MCF 10A (cell line): ENCODE measurements at regions not wholly inside any gene's neighbourhood (a gene's known extent, or its start where the extent isn't known, plus 50 kb on each side); places are given as distances from the start of the nearest gene placed in this dataset.

Experiments
- BruUV-seq: library from RNA; stranded (reverse); fragments of 400-500 nt; replicated peaks from 2 replicates; lab custom pipeline; 2021; lab: Mats Ljungman, UMichigan
- CTCF ChIA-PET: fragments of 300-600 bp; sonication (Branson Sonifier 250); formaldehyde crosslinking; extraction: SDS; loops from one replicate; lab custom pipeline; 2021; ENCODE audit warnings: antibody characterized with exemption, inconsistent platforms; lab: Yijun Ruan, JAX
- POLR2A ChIA-PET: fragments of 300-600, 350-650 bp; sonication (Branson Sonifier 250); formaldehyde crosslinking; extraction: SDS; loops from one replicate; lab custom pipeline; 2020; ENCODE audit warnings: antibody characterized with exemption, inconsistent platforms; lab: Yijun Ruan, JAX
- DNase-seq: peaks from one replicate; pipeline ENCODE4 v3.0.0-alpha.2; 2018; ENCODE audit not compliant: unreplicated experiment
- H3K27ac Mint-ChIP-seq: one replicate; pipeline ENCODE4 v1.8.0; 2022; ENCODE audit warnings: mild to moderate bottlenecking, low read depth, mixed read lengths; ENCODE audit not compliant: unreplicated experiment
- H3K27me3 Mint-ChIP-seq: one replicate; pipeline ENCODE4 v1.8.0; 2022; ENCODE audit warnings: mixed read lengths; ENCODE audit not compliant: insufficient read depth, unreplicated experiment
- H3K36me3 Mint-ChIP-seq: one replicate; pipeline ENCODE4 v1.8.0; 2022; ENCODE audit warnings: mild to moderate bottlenecking, moderate library complexity, mixed read lengths; ENCODE audit not compliant: insufficient read depth, unreplicated experiment
- H3K4me1 Mint-ChIP-seq: one replicate; pipeline ENCODE4 v1.8.0; 2022; ENCODE audit warnings: mixed read lengths; ENCODE audit not compliant: insufficient read depth, unreplicated experiment
- H3K4me3 Mint-ChIP-seq: one replicate; pipeline ENCODE4 v1.8.0; 2022; ENCODE audit warnings: mild to moderate bottlenecking, moderate library complexity, mixed read lengths; ENCODE audit not compliant: unreplicated experiment
- H3K9me3 Mint-ChIP-seq: one replicate; pipeline ENCODE4 v1.8.0; 2022; ENCODE audit warnings: mixed read lengths; ENCODE audit not compliant: unreplicated experiment
- CTCF ChIP-seq: fragments of 200-600 bp; IDR thresholded peaks from one replicate; pipeline ENCODE4 v1.8.0; 2022; ENCODE audit warnings: antibody characterized with exemption, mild to moderate bottlenecking; ENCODE audit not compliant: unreplicated experiment
- intact Hi-C: fragments of 100-400 bp; cut with micrococcal nuclease; formaldehyde crosslinking; loops from 2 replicates; pipeline ENCODE4 v1.14.1; 2022

GRCh38 chr5:17917465-17917864 lies 283.2 kb downstream of the TAF11L14 start:
- Mint-ChIP-seq H3K4me1 (peaks cover 6% of the 10 kb centered on the region), H3K27ac (no peak overlapping the region), H3K4me3 (no peak overlapping the region), H3K36me3 (no peaks in the 10 kb centered on the region), H3K27me3 (peaks cover 13% of the 10 kb centered on the region), H3K9me3 (peaks cover 7% of the 10 kb centered on the region)
- DNase-seq = no peak
- TF ChIP-seq CTCF = no peak
- ChIA-PET POLR2A (no interaction called here), CTCF (interaction anchor here (0.6 kb wide), 1 partner anchor 51 kb away, joined by 3 read pairs; no protein-coding TSS in a partner anchor)
- no TSS peak for BruUV-seq
- intact Hi-C loops = no loop called here

- DNase-seq = peak; percentile 1
- H3K4me3 Mint-ChIP-seq = no peak overlapping the region
- TF ChIP-seq CTCF = no peak
- peaks cover 2% of the 10 kb centered on the region for H3K27me3 Mint-ChIP-seq
- peaks cover 7% of the 10 kb centered on the region for H3K9me3 Mint-ChIP-seq
- intact Hi-C loops = no loop called here
- BruUV-seq = no TSS peak
- ChIA-PET CTCF (no interaction called here), POLR2A (no interaction called here)
- H3K27ac Mint-ChIP-seq = no peak overlapping the region
- peaks cover 6% of the 10 kb centered on the region for H3K4me1 Mint-ChIP-seq
- no peaks in the 10 kb centered on the region for H3K36me3 Mint-ChIP-seq
Measured at GRCh38 chr5:17918373-17919104, 284.3 kb downstream of the TAF11L14 start.

GRCh38 chr5:17925276-17925675 lies 291.0 kb downstream of the TAF11L14 start:
- Mint-ChIP-seq H3K36me3 (no peaks in the 10 kb centered on the region), H3K4me1 (no peaks in the 10 kb centered on the region), H3K27ac (no peak overlapping the region), H3K27me3 (no peaks in the 10 kb centered on the region), H3K9me3 (peaks cover 7% of the 10 kb centered on the region), H3K4me3 (no peak overlapping the region)
- POLR2A ChIA-PET = no interaction called here
- DNase-seq = no peak
- CTCF ChIA-PET = interaction anchor here (0.7 kb wide), 1 partner anchor 384 kb away, joined by 3 read pairs; no protein-coding TSS in a partner anchor
- no TSS peak for BruUV-seq
- intact Hi-C loops = no loop called here
- no peak for TF ChIP-seq CTCF

GRCh38 chr5:17928581-17928981 lies 294.3 kb downstream of the TAF11L14 start:
- H3K4me3 Mint-ChIP-seq = no peak overlapping the region
- no peak overlapping the region for H3K27ac Mint-ChIP-seq
- CTCF ChIA-PET = interaction anchor here (0.8 to 1.0 kb wide), 2 partner anchors 12 to 23 kb away, joined by 3 to 5 read pairs; no protein-coding TSS in a partner anchor
- H3K36me3 Mint-ChIP-seq = no peaks in the 10 kb centered on the region
- TF ChIP-seq CTCF = no peak
- POLR2A ChIA-PET = interaction anchor here (0.9 to 1.3 kb wide), 2 partner anchors 13 to 38 kb away, joined by 3 to 4 read pairs; no protein-coding TSS in a partner anchor
- BruUV-seq = no TSS peak
- no peaks in the 10 kb centered on the region for H3K4me1 Mint-ChIP-seq
- H3K9me3 Mint-ChIP-seq = no peaks in the 10 kb centered on the region
- intact Hi-C loops = no loop called here
- peak; percentile 53 for DNase-seq
- no peaks in the 10 kb centered on the region for H3K27me3 Mint-ChIP-seq
